HG03135 (cell line): ENCODE measurements at regions not wholly inside any gene's neighbourhood (a gene's known extent, or its start where the extent isn't known, plus 50 kb on each side); places are given as distances from the start of the nearest gene placed in this dataset.

Experiments used
- ATAC-seq: cut with Tn5 transposase; IDR thresholded peaks from one replicate; pipeline ENCODE4 v1.9.1; 2021; ENCODE audit warnings: mild to moderate bottlenecking, moderate library complexity; ENCODE audit not compliant: unreplicated experiment

- no peak for ATAC-seq
These were observed 66.0 kb upstream of the KIRREL3 start for GRCh38 chr11:127066401-127067090.

GRCh38 chr11:127063241-127063640 is 62.7 kb upstream of the KIRREL3 start:
- ATAC-seq: no peak

- ATAC-seq: no peak
These were observed 61.4 kb upstream of the KIRREL3 start for GRCh38 chr11:127061947-127062346.

DNA sequence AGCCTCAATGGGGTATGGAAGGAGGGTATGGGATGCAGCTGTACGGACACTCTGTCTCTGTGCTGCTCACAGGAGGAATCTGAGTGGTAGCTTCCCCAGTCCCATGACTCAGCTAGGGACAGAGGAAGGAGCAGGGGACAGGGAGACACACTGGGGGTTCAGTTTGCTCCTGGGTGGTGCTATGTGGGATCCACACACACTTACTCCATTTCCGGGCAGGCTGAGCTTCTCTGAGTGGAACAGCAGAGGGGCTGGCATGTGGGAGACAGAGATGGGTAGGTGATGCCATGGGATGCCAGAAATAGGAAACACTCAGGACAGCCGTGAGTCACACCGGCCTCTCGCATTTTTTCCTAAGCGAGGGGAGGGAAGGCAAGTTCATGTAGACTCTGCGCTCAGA is 59.2 kb upstream of the KIRREL3 start:
- ATAC-seq: no peak

DNA sequence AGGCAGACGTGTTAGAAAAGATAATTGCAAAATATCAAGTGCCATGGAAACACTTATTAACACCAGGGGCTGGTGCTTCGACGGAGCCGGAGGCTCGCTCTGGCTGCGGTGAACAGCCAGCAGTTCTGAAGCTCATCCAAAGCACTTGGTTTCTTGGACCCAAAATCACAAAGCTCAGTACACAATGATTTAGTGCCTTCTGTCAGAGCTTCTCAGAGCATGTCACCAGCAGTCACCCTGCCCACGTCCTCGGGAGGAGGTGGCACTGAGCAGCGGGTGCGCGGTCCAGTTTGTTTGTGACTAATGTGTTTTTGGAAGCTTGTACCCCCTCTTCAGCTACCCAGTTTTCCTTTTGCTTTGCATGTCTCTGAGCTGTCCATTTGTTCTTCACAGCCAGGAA is 58.7 kb upstream of the KIRREL3 start:
- ATAC-seq: no peak

GRCh38 chr11:127058524-127058923 is 58.0 kb upstream of the KIRREL3 start:
- ATAC-seq: no peak

GRCh38 chr11:127057126-127057525 is 56.6 kb upstream of the KIRREL3 start:
- ATAC-seq: no peak

DNA sequence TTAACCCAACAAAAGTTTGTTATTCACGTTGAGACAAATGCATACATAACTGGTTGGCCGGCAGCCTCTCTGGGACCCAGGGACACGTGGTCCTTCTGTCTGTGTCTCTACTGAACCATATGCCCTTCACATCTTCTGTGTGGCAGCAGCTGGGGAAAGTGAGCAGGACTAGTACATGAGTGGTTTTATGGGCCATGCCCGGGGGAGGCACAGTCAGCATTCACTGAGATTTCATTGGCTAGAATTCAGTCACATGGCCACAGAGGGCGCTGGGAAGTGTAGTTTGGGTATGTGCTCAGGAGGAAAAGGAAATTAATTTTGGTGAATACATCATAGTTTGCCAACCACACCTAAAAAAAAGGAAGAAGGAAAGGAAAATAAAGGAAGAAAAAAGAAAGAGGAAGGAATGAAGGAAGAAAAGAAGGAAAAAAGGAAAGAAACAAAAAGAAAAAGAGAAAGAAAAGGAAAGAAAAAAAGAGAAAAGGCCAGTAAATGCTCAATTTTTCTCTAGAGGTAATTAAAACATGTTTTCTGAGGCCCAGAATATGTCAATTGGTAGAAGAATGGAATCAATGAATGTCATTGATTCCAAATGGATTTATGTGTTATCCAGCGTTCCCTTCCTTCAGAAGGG is 55.9 kb upstream of the KIRREL3 start:
- ATAC-seq: no peak

DNA sequence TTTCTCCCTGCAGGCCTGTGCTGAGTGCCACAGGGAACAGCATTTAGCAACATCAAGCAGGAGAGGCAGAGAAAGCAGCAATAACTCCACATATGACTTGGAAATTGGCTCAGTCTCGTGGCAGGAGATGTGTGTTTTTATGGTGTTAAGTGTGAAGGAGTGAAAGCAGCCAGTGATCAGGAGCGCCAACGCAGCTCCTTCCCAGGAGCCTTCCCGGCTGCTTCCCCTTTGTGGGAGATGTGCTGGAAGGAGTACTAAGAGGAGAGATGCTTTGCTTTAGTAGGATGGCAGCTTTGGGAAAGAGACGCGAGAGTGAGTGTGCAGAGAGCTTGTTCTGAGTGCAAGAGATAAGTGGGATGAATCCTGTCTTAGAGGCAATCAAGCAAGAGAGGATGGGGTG is 54.7 kb upstream of the KIRREL3 start:
- ATAC-seq: no peak

GRCh38 chr11:127054153-127054552 is 53.6 kb upstream of the KIRREL3 start:
- ATAC-seq: no peak

DNA sequence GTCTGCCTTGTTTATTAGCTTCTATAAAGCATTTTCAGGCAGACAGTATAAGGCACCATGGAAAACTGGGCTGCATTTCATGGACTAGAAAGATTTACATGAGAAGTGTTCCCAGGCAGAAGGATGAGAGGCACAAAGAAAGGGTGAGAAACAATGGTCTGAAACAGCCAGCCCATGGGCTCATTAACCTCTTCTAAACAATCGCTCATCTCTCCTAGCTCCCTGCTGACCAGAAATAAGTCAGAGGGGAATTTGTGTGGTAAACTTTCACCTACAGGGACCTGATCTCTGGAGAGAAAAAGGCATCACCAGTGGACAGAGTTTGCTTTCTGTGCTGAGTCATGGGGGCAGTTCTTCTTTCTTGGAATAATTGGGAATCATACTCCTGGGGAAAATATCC is 51.8 kb upstream of the KIRREL3 start:
- no peak for ATAC-seq
